Heart left ventricle (tissue), 16 donors: ENCODE measurements at regions not wholly inside any gene's neighbourhood (a gene's known extent, or its start where the extent isn't known, plus 50 kb on each side); places are given as distances from the start of the nearest gene placed in this dataset.

Source experiments
- ATAC-seq, 4 donors: fragments of 200-7000 bp; cut with Tn5 transposase; one replicate each; pipeline ENCODE4 v1.9.1; 2020 to 2022; ENCODE audit warnings: moderate library complexity in 4 of 4, mild to moderate bottlenecking in 3 of 4, moderate number of reproducible peaks in 1 of 4
- DNase-seq, 5 donors: peaks; one replicate each; pipeline ENCODE4 v3.0.0-alpha.2; 2020
- H3K27ac ChIP-seq, 12 donors: fragments of 200-600 bp; sonication (generic) in 4 of 12; one replicate each; pipeline versions ENCODE4 v1.5.0 to v1.8.0; 2016 to 2022; ENCODE audit warnings: mild to moderate bottlenecking in 2 of 12
- H3K27me3 ChIP-seq, 9 donors: fragments of 200-600 bp; sonication (generic) in 2 of 9; one replicate each; pipeline versions ENCODE4 v1.5.1 to v1.8.0; 2016 to 2022; ENCODE audit warnings: mild to moderate bottlenecking in 3 of 9
- H3K36me3 ChIP-seq, 9 donors: fragments of 200-600 bp; sonication (generic) in 2 of 9; one replicate each; pipeline versions ENCODE4 v1.5.0 to v1.8.0; 2018 to 2022; ENCODE audit warnings: mild to moderate bottlenecking in 2 of 9
- H3K4me1 ChIP-seq, 12 donors: fragments of 200-600 bp; sonication (generic) in 4 of 12; one replicate each; pipeline versions ENCODE4 v1.5.0 to v1.8.0; 2016 to 2022; ENCODE audit warnings: mild to moderate bottlenecking in 3 of 12
- H3K4me3 ChIP-seq, 12 donors: fragments of 200-600 bp; sonication (generic) in 4 of 12; one replicate each; pipeline versions ENCODE4 v1.5.0 to v1.8.0; 2017 to 2022; ENCODE audit warnings: mild to moderate bottlenecking in 9 of 12, moderate library complexity in 4 of 12
- H3K9me3 ChIP-seq, 12 donors: fragments of 200-600 bp; sonication (generic) in 4 of 12; one replicate each; pipeline versions ENCODE4 v1.5.0 to v1.8.0; 2016 to 2022; ENCODE audit warnings: mild to moderate bottlenecking in 1 of 12
- CTCF ChIP-seq, 12 donors: fragments of 200-600 bp; sonication (generic) in 4 of 12; IDR thresholded peaks; one replicate each; pipeline versions ENCODE4 v1.5.0 to v1.8.0; 2018 to 2022; ENCODE audit warnings: antibody characterized with exemption in 12 of 12, mild to moderate bottlenecking in 5 of 12
- POLR2A ChIP-seq, 2 donors: fragments of 450-650 bp; IDR thresholded peaks; one replicate each; pipeline ENCODE4 v1.6.1; 2017; ENCODE audit warnings: antibody characterized with exemption in 2 of 2, mild to moderate bottlenecking in 2 of 2, moderate library complexity in 2 of 2
- WGBS, 4 donors: extraction: QIAGEN DNeasy Blood & Tissue Kit in 2 of 4; methylation state at CpG; one replicate each; pipeline versions ENCODE4 v1.1.5 to v1.1.7; 2013 to 2018; 5-methylcytosine and 5-hydroxymethylcytosine counted together
- intact Hi-C, 10 donors: fragments of 100-400 bp; cut with DNase I; formaldehyde crosslinking; loops; one replicate each; pipeline versions ENCODE4 v1.11.1 to v1.14.2; 2022
- donor health status: ischemic (EF 13 %, LVEDD 7.1; RV severe dilation, severe dysfunction).
- donor health status: healthy with polysubstance abuse.
- donor health status: DM: no; HTN: yes; CAD: no.
- donor health status: DM: no; HTN: no; CAD: no.
- donor health status: ischemic (EF 25% LVEDD 6.9; RV normal size, moderate dysfunction).
- donor health status: ischemic (EF 25% LVEDD 5.7; RV mildly dilated, moderate dysfunction).
- donor health status: healthy.
- donor health status: DM: yes; HTN: yes; CAD: no.
- donor health status: ischemic (EF 35%, LVEDD 5.7; RV mildly dilated, moderate dysfunction).
- donor health status: nonischemic (EF 11% LVEDD 7.7; RV severe dilation, severe dysfunction).
- donor health status: DM: yes; HTN: yes; CAD: no.
- donor health status: PGD.
- donor health status: ischemic (EF 29% LVEDD 5.4; RV normal size, mild dysfunction).
- donor health status: nonischemic (EF 23%, LVEDD 6.1; RV moderate dilation, normal function).

GRCh38 chr20:16147216-16147615 is 426.0 kb downstream of the KIF16B start:
- ATAC-seq, result no peak
- 44 to 67% (median 55%) methylated on average over 1 of the region's 1 CpG for WGBS, 4 donors
- intact Hi-C loops, result no loop called here

GRCh38 chr20:16145919-16146318 is 427.3 kb downstream of the KIF16B start:
- Histone ChIP-seq H3K4me1 (no peaks in the 10 kb centered on the region), H3K4me3 (no peak overlapping the region), H3K9me3 (peaks cover 0 to 16% (median 0%) of the 10 kb centered on the region in 12 donors), H3K27ac (no peak overlapping the region), H3K36me3 (no peaks in the 10 kb centered on the region), H3K27me3 (no peaks in the 10 kb centered on the region)
- ATAC-seq, result no peak
- TF ChIP-seq POLR2A (IDR thresholded peaks at IDR 0.05) (no peak), CTCF (IDR thresholded peaks at IDR 0.05) (no peak)
- intact Hi-C loops, result no loop called here
- DNase-seq, result no peak
- 94 to 100% (median 97%) methylated on average over 1 of the region's 1 CpG for WGBS, 4 donors

More at GRCh38 chr20:16147216-16147615, 426.0 kb downstream of the KIF16B start:
- H3K36me3 ChIP-seq, result no peaks in the 10 kb centered on the region
- H3K4me1 ChIP-seq, result no peaks in the 10 kb centered on the region
- no peak overlapping the region for H3K4me3 ChIP-seq
- H3K9me3 ChIP-seq, result peaks cover 0 to 16% (median 0%) of the 10 kb centered on the region in 12 donors
- no peak for TF ChIP-seq POLR2A (IDR thresholded peaks at IDR 0.05)
- TF ChIP-seq CTCF (IDR thresholded peaks at IDR 0.05), result no peak
- no peak overlapping the region for H3K27ac ChIP-seq
- DNase-seq, result no peak
- H3K27me3 ChIP-seq, result no peaks in the 10 kb centered on the region

- H3K27ac ChIP-seq, result no peak overlapping the region
- H3K9me3 ChIP-seq, result peaks cover 0 to 21% (median 0%) of the 10 kb centered on the region in 12 donors
- no peaks in the 10 kb centered on the region for H3K36me3 ChIP-seq
- intact Hi-C loops, result no loop called here
- WGBS, 4 donors, result 85 to 92% (median 88%) methylated on average over 1 of the region's 1 CpG
- ATAC-seq (no peak), DNase-seq (no peak)
- no peak overlapping the region for H3K4me3 ChIP-seq
- no peaks in the 10 kb centered on the region for H3K4me1 ChIP-seq
- TF ChIP-seq POLR2A (IDR thresholded peaks at IDR 0.05) (no peak), CTCF (IDR thresholded peaks at IDR 0.05) (no peak)
- no peaks in the 10 kb centered on the region for H3K27me3 ChIP-seq
Measured at GRCh38 chr20:16143596-16143995, 429.7 kb downstream of the KIF16B start.

- DNase-seq, result no peak
- Histone ChIP-seq H3K36me3 (no peaks in the 10 kb centered on the region), H3K4me1 (no peaks in the 10 kb centered on the region), H3K9me3 (peaks cover 0 to 24% (median 0%) of the 10 kb centered on the region in 12 donors), H3K27me3 (no peaks in the 10 kb centered on the region), H3K27ac (no peak overlapping the region), H3K4me3 (no peak overlapping the region)
- TF ChIP-seq CTCF (IDR thresholded peaks at IDR 0.05), result no peak
- intact Hi-C loops, result no loop called here
- 78 to 86% (median 80%) methylated on average over 5 of the region's 5 CpGs for WGBS, 4 donors
- ATAC-seq, result no peak
Measured at GRCh38 chr20:16135630-16136029, 437.6 kb downstream of the KIF16B start.
